ENCODE measurements at regions not wholly inside any gene's neighbourhood (a gene's known extent, or its start where the extent isn't known, plus 50 kb on each side); places are given as distances from the start of the nearest gene placed in this dataset.

DNA sequence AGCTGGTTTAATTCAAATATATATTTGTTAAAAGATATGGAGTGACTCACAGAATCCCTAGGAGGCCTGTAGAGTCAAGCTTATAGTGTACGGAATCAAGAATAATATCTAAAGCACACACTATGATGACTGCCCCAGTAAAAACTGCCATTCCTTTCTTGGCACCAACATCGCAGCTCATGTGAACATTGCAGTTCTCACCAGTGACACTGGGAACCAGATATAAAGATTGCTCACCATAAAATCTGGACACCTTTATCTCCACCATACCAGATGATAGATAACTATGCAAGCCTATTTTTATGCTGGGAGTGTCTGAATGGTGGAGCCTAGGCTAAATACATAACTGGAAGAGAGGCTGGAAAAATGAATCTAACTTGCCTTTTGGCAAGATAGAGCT, 463.9 kb upstream of the TBX3 start:
- no peak overlapping the region for H3K4me3 Mint-ChIP-seq
- H3K27me3 Mint-ChIP-seq (ENCODE audit: insufficient read depth): peaks cover 2% of the 10 kb centered on the region; the same call in 1 of the 2 replicates
- no peak for DNase-seq
- H3K4me1 Mint-ChIP-seq (ENCODE audit: low read depth): peaks cover 27% of the 10 kb centered on the region
- H3K9me3 Mint-ChIP-seq: peaks cover 12% of the 10 kb centered on the region; the same call in 1 of the 2 replicates
- TF ChIP-seq, protein P1, sequence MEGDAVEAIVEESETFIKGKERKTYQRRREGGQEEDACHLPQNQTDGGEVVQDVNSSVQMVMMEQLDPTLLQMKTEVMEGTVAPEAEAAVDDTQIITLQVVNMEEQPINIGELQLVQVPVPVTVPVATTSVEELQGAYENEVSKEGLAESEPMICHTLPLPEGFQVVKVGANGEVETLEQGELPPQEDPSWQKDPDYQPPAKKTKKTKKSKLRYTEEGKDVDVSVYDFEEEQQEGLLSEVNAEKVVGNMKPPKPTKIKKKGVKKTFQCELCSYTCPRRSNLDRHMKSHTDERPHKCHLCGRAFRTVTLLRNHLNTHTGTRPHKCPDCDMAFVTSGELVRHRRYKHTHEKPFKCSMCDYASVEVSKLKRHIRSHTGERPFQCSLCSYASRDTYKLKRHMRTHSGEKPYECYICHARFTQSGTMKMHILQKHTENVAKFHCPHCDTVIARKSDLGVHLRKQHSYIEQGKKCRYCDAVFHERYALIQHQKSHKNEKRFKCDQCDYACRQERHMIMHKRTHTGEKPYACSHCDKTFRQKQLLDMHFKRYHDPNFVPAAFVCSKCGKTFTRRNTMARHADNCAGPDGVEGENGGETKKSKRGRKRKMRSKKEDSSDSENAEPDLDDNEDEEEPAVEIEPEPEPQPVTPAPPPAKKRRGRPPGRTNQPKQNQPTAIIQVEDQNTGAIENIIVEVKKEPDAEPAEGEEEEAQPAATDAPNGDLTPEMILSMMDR (IDR thresholded peaks at IDR 0.05): no peak
- H3K36me3 Mint-ChIP-seq (ENCODE audit: low read depth): peaks cover 20% of the 10 kb centered on the region; the same call in 1 of the 2 replicates
- no peak overlapping the region; the same call in 1 of the 2 replicates for H3K27ac Mint-ChIP-seq

DNA sequence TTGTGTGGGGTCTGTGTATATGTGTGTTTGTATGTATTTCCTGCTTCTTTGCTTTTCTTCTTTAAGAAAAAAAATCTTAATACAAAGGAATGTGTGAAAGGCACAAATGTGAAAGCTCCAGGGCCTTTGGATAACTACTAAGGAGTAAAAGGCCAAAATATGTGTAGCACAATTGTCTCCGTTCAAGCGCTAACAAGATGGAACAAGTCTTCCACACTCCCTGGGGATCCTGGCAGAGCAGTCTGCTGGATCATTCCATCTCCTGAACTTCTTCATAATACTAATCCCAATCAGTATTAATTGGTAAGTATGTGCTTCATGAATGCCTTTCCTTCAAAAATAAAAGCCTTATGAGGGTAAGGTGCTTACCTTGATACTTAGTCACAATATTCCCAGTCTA, 462.5 kb upstream of the TBX3 start:
- no peak for DNase-seq
- Mint-ChIP-seq H3K27me3 (ENCODE audit: insufficient read depth) (peaks cover 2% of the 10 kb centered on the region; the same call in 1 of the 2 replicates), H3K4me1 (ENCODE audit: low read depth) (peaks cover 27% of the 10 kb centered on the region), H3K36me3 (ENCODE audit: low read depth) (peaks cover 20% of the 10 kb centered on the region; the same call in 1 of the 2 replicates), H3K9me3 (peaks cover 12% of the 10 kb centered on the region; the same call in 1 of the 2 replicates), H3K4me3 (no peak overlapping the region), H3K27ac (no peak overlapping the region)
- TF ChIP-seq, protein P1 (IDR thresholded peaks at IDR 0.05): no peak

DNA sequence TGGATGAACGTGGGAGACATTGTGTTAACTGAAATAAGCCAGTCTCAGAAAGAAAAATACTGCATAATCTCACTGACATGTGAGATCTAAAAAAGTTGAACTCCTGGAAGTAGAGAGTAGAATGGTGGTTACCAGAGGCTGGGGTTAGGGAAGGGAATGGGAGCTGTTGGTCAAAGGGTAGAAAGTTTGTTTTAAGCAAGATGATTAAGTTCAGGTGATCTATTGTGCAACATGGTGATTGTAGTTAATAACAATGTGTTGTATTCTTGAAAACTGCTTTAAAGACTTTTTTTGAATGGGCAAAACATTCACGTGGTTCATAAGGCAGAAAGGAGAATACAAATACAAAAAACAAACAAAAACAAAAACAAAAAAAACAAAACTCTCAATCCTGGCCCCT, 460.4 kb upstream of the TBX3 start:
- TF ChIP-seq, protein P1 (IDR thresholded peaks at IDR 0.05): no peak
- no peak overlapping the region for H3K4me3 Mint-ChIP-seq
- no peak overlapping the region for H3K27ac Mint-ChIP-seq
- H3K9me3 Mint-ChIP-seq: peaks cover 7% of the 10 kb centered on the region; the same call in 1 of the 2 replicates
- H3K36me3 Mint-ChIP-seq (ENCODE audit: low read depth): peaks cover 15% of the 10 kb centered on the region; the same call in 1 of the 2 replicates
- H3K4me1 Mint-ChIP-seq (ENCODE audit: low read depth): peaks cover 18% of the 10 kb centered on the region
- H3K27me3 Mint-ChIP-seq (ENCODE audit: insufficient read depth): peaks cover 2% of the 10 kb centered on the region; the same call in 1 of the 2 replicates
- DNase-seq: no peak

DNA sequence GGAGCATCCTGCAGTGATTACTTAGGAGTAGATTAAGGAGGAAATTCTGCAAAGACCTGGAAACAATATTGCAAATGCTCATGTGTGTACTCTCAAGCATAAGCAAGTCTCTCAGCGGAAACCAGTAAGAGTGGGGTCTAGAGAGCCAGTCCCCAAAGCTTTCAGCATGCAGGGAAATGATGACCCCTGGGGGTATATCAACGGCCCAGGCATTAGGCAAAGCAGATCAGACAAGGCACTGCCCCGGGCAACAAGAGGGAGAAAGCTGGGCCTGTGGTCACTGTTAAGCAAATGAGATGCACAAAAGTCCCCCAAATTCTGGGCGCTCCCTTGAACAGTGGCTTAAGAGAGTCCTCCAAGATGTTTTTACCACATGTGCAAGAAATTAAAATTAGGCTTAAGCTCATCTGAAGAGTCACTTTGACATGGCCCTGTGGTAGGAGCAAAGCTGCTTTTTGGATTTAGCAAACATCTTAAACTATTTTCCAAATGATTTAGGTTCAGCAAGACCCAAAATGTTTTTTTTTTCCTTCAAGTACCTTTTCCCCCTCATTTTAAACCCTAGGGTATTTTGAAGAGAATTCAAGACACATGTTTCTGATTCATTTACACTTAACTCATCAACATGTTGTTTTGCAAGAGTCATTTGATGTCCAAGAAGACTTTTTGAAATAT, 457.1 kb upstream of the TBX3 start:
- DNase-seq: no peak
- Mint-ChIP-seq H3K27me3 (ENCODE audit: insufficient read depth) (peaks cover 2% of the 10 kb centered on the region; the same call in 1 of the 2 replicates), H3K36me3 (ENCODE audit: low read depth) (peaks cover 6% of the 10 kb centered on the region; the same call in 1 of the 2 replicates), H3K9me3 (no peaks in the 10 kb centered on the region), H3K27ac (no peak overlapping the region), H3K4me1 (ENCODE audit: low read depth) (peaks cover 2% of the 10 kb centered on the region; the same call in 1 of the 2 replicates), H3K4me3 (no peak overlapping the region)
- TF ChIP-seq, protein P1 (IDR thresholded peaks at IDR 0.05): no peak

DNA sequence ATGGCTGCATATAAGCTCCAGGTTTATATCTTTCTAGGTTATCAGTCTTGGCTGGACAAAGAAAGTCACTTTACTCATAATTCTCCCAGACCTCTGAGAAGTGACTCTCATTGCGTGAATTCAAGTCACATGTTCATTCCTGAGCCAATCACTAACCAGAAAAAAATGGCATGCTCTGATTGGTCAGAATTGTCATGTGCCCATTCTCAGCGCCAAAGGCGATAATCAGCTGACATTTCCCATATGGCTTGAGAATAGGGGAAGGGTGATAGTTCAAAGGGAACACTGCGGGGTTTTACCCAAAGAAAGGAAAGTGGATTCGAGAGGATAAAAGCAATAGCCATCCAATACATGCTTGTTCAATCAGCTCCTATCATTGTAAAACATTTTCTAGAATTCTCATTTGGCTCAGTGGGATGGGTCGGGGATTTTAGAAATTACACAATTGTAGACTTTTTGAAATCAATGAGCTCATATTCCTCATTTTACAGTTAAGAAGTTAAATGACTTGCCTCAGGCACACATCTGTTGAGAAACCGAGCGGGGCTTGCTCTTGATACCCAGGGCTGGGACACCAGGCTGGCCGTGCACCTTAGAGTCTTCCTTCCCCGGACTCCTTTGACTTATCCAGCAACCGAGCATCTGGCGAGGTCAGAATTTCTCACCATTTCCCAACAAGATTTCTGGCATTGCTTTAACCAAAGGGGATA, 454.0 kb upstream of the TBX3 start:
- H3K4me3 Mint-ChIP-seq: no peak overlapping the region
- no peak overlapping the region for H3K27ac Mint-ChIP-seq
- H3K9me3 Mint-ChIP-seq: no peaks in the 10 kb centered on the region
- no peak for DNase-seq
- H3K27me3 Mint-ChIP-seq (ENCODE audit: insufficient read depth): no peaks in the 10 kb centered on the region
- TF ChIP-seq, protein P1 (IDR thresholded peaks at IDR 0.05): no peak
- H3K4me1 Mint-ChIP-seq (ENCODE audit: low read depth): peaks cover 8% of the 10 kb centered on the region
- H3K36me3 Mint-ChIP-seq (ENCODE audit: low read depth): no peaks in the 10 kb centered on the region; the same call in 1 of the 2 replicates
